K562 (cell line): ENCODE measurements at regions not wholly inside any gene's neighbourhood (a gene's known extent, or its start where the extent isn't known, plus 50 kb on each side); places are given as distances from the start of the nearest gene placed in this dataset.

Experiments
- ATAC-seq: fragments of 200-7000 bp; cut with Tn5 transposase; 3 replicates; pipeline ENCODE4 v1.9.1; 2020; ENCODE audit warnings: moderate library complexity
- BruUV-seq: library from RNA; stranded (reverse); fragments of 400-500 nt; replicated peaks from 2 replicates; lab custom pipeline; 2021; lab: Mats Ljungman, UMichigan
- CTCF ChIA-PET: fragments of 300-600 bp; formaldehyde crosslinking; extraction: SDS; loops from one replicate; lab custom pipeline; 2021; ENCODE audit warnings: low intra/inter-chr PET ratio; lab: Yijun Ruan, JAX
- POLR2A ChIA-PET: fragments of 300-600, 350-650 bp; sonication (Branson Sonifier 250); formaldehyde crosslinking; extraction: SDS; loops from one replicate; lab custom pipeline; 2021; ENCODE audit warnings: antibody characterized with exemption, inconsistent platforms; lab: Yijun Ruan, JAX
- DNase-seq, 4 experiments: peaks; one replicate each; pipeline versions ENCODE4 v3.0.0 to v3.0.0-alpha.2; 2011 to 2018; ENCODE audit warnings: low spot score in 3 of 4, mixed read lengths in 3 of 4; ENCODE audit errors: extremely low read depth in 1 of 4
- FAIRE-seq: peaks from 2 replicates; lab custom pipeline; 2011; peaks lifted over from hg19 to GRCh38; lab: Jason Lieb, UNC
- H2AFZ ChIP-seq: 2 replicates; pipeline ENCODE4 v1.6.0; 2011; ENCODE audit warnings: low read depth, low read length, control low read depth, inconsistent platforms
- H3K27ac ChIP-seq: fragments of 200-600 bp; 3 replicates; pipeline ENCODE4 v1.8.0; 2011; ENCODE audit warnings: low read depth, mild to moderate bottlenecking, control low read depth, inconsistent platforms, low read length, moderate library complexity, mixed read lengths; ENCODE audit errors: extremely low read depth
- H3K27me3 ChIP-seq, 2 experiments: fragments of 300-600 bp in 1 of 2; 2 replicates in 1 of 2; 3 replicates in 1 of 2; pipeline versions ENCODE4 v1.6.0 to v1.8.0; 2011; ENCODE audit warnings: inconsistent platforms in 2 of 2, low read length in 2 of 2, mild to moderate bottlenecking in 1 of 2, mixed read lengths in 1 of 2, moderate library complexity in 1 of 2; ENCODE audit not compliant: control insufficient read depth in 2 of 2, insufficient read depth in 2 of 2
- H3K36me3 ChIP-seq: fragments of 300-600 bp; 3 replicates; pipeline ENCODE4 v1.8.0; 2011; ENCODE audit warnings: mild to moderate bottlenecking, low read length, inconsistent platforms; ENCODE audit not compliant: control insufficient read depth, insufficient read depth
- H3K4me1 ChIP-seq, 2 experiments: fragments of 200-600 bp in 1 of 2; replicated peaks in 1 of 2; 2 replicates in 1 of 2; 3 replicates in 1 of 2; pipeline versions ENCODE4 v1.5.1 to v1.8.0; 2011; ENCODE audit warnings: inconsistent platforms in 2 of 2, low read length in 2 of 2, mild to moderate bottlenecking in 1 of 2, mixed read lengths in 1 of 2, moderate library complexity in 1 of 2; ENCODE audit not compliant: control insufficient read depth in 2 of 2, insufficient read depth in 2 of 2
- H3K4me2 ChIP-seq: 2 replicates; pipeline ENCODE4 v1.6.1; 2011; ENCODE audit warnings: low read length, control low read depth, inconsistent platforms, mixed read lengths; ENCODE audit not compliant: insufficient read depth
- H3K4me3 ChIP-seq: fragments of 200-600 bp; sonication (generic), shearing (Covaris generic); 2 replicates; pipeline ENCODE4 v1.5.1; 2016; ENCODE audit warnings: control low read depth, inconsistent platforms
- H3K79me2 ChIP-seq: fragments of 200-600 bp; 3 replicates; pipeline ENCODE4 v1.8.0; 2011; ENCODE audit warnings: low read length, inconsistent platforms; ENCODE audit not compliant: control insufficient read depth, insufficient read depth
- H3K9ac ChIP-seq, 2 experiments: 2 replicates each; pipeline versions ENCODE4 v1.6.0 to v1.6.1; 2011; ENCODE audit warnings: low read depth in 2 of 2, low read length in 2 of 2, control low read depth in 1 of 2, inconsistent platforms in 1 of 2, mild to moderate bottlenecking in 1 of 2, mixed read lengths in 1 of 2; ENCODE audit not compliant: insufficient read depth in 1 of 2
- H3K9me1 ChIP-seq: one replicate; pipeline ENCODE4 v1.6.0; 2011; ENCODE audit warnings: inconsistent platforms, mild to moderate bottlenecking, low read length, moderate library complexity; ENCODE audit not compliant: control insufficient read depth, insufficient read depth
- H3K9me3 ChIP-seq: replicated peaks from 2 replicates; pipeline ENCODE4 v1.5.1; 2011; ENCODE audit warnings: low read depth, low read length, inconsistent platforms; ENCODE audit not compliant: control insufficient read depth, insufficient read depth
- H4K20me1 ChIP-seq: replicated peaks from 2 replicates; pipeline ENCODE4 v1.6.1; 2011; ENCODE audit warnings: low read length, inconsistent platforms, mixed read lengths; ENCODE audit not compliant: control insufficient read depth, insufficient read depth
- BHLHE40 ChIP-seq: IDR thresholded peaks from 2 replicates; pipeline ENCODE4 v1.6.1; 2011; ENCODE audit warnings: low read length, improper control_type of control experiment
- SRF ChIP-seq, 2 experiments: fragments of 250-450, 450-650 bp in 1 of 2; sonication (Bioruptor Pico) in 1 of 2; sonication (generic) in 1 of 2; formaldehyde crosslinking; IDR thresholded peaks; 2 replicates each; pipeline versions ENCODE4 v1.5.0 to v1.5.1; 2020 to 2022; ENCODE audit warnings: mild to moderate bottlenecking in 1 of 2, missing genetic modification reagents in 1 of 2
- ZBTB17 ChIP-seq: fragments of 450-650 bp; formaldehyde crosslinking; IDR thresholded peaks from 2 replicates; pipeline ENCODE4 v1.4.0; 2020; ENCODE audit warnings: mild to moderate bottlenecking
- ZBTB33 ChIP-seq: sonication (generic); formaldehyde crosslinking; IDR thresholded peaks from 2 replicates; pipeline ENCODE4 v1.8.1; 2023; ENCODE audit warnings: mild to moderate bottlenecking, missing genetic modification reagents
- ZBTB5 ChIP-seq: fragments of 450-650 bp; IDR thresholded peaks from 2 replicates; pipeline ENCODE4 v1.6.1; 2017; ENCODE audit warnings: antibody characterized with exemption
- ZNF644 ChIP-seq: fragments of 200-800 bp; sonication (Bioruptor generic); IDR thresholded peaks from 2 replicates; pipeline ENCODE4 v1.6.1; 2016; ENCODE audit warnings: low read depth, missing genetic modification characterization, missing compliant biosample characterization
- ZNF695 ChIP-seq: fragments of 450-650 bp; formaldehyde crosslinking; IDR thresholded peaks from 2 replicates; pipeline ENCODE4 v1.4.0; 2020; ENCODE audit warnings: mild to moderate bottlenecking, moderate library complexity
- WGBS: fragments of 100-300 bp; shearing (Covaris generic); methylation state at CpG from one replicate; pipeline ENCODE4 v1.1.6; 2016; ENCODE audit warnings: low coverage, mixed read lengths; ENCODE audit not compliant: insufficient coverage; ENCODE audit errors: missing lambda C conversion rate; 5-methylcytosine and 5-hydroxymethylcytosine counted together
- in situ Hi-C: fragments of 300-500 bp; cut with MboI; formaldehyde crosslinking; loops from 4 replicates; pipeline ENCODE4 v1.15.0; 2018; ENCODE audit warnings: inconsistent platforms, mixed read lengths
- intact Hi-C: fragments of 100-400 bp; cut with micrococcal nuclease; formaldehyde crosslinking; loops from 2 replicates; pipeline ENCODE4 v1.14.2; 2022

GRCh38 chr2:204329016-204329415 lies 216.3 kb upstream of the PARD3B start:
- H3K36me3 ChIP-seq, result no peaks in the 10 kb centered on the region
- no peaks in the 10 kb centered on the region for H3K27me3 ChIP-seq
- TF ChIP-seq ZBTB17 (CRISPR knock-in tag), result no peak
- no peak for TF ChIP-seq BHLHE40
- TF ChIP-seq ZNF695 (CRISPR knock-in tag), result no peak
- no peak for TF ChIP-seq ZBTB5
- no peak for TF ChIP-seq ZBTB33 (CRISPR knock-in tag)
- no peak for TF ChIP-seq ZNF644 (tag)
- TF ChIP-seq SRF (CRISPR knock-in tag; IDR thresholded peaks at IDR 0.05), result no peak
- TF ChIP-seq, all 486 proteins: peak for 0
- BruUV-seq, result no TSS peak
- 32% methylated on average over 6 of the region's 6 CpGs for WGBS
- Histone ChIP-seq H3K27ac (no peak overlapping the region), H4K20me1 (no peaks in the 10 kb centered on the region), H3K4me2 (no peak overlapping the region), H3K4me1 (no peaks in the 10 kb centered on the region), H3K9me3 (no peaks in the 10 kb centered on the region), H3K4me3 (no peak overlapping the region), H3K79me2 (no peaks in the 10 kb centered on the region), H3K9ac (no peak overlapping the region), H2AFZ (no peak overlapping the region), H3K9me1 (no peaks in the 10 kb centered on the region)
- DNase-seq (no peak), FAIRE-seq (no peak), ATAC-seq (no peak)
- intact Hi-C loops, result loop anchor here (10.0 kb wide), 4 partner anchors 106 to 1346 kb away; no protein-coding TSS in a partner anchor
- POLR2A ChIA-PET, result no interaction called here
- in situ Hi-C loops, result loop anchor here (10.0 kb wide), 1 partner anchor 366 kb away; no protein-coding TSS in a partner anchor
- CTCF ChIA-PET, result no interaction called here
